Fibroblast of lung (primary cell): ENCODE measurements at regions not wholly inside any gene's neighbourhood (a gene's known extent, or its start where the extent isn't known, plus 50 kb on each side); places are given as distances from the start of the nearest gene placed in this dataset.
"Not testable (repeated sequence)": the region's sequence is repeated elsewhere in the genome, so short reads cannot be mapped to it uniquely, and the experiment has no call there.

Experiments used
- DNase-seq, 2 donors: peaks; one replicate each; pipeline versions ENCODE4 v3.0.0 to v3.0.0-alpha.2; 2010; ENCODE audit warnings: low read depth in 2 of 2
- H2AFZ ChIP-seq: 2 replicates; pipeline ENCODE4 v1.5.1; 2012; ENCODE audit warnings: low read length, control low read depth, inconsistent platforms
- H3K27ac ChIP-seq: 2 replicates; pipeline ENCODE4 v1.5.1; 2011; ENCODE audit warnings: low read length, control low read depth; ENCODE audit not compliant: insufficient read depth
- H3K27me3 ChIP-seq: 2 replicates; pipeline ENCODE4 v1.5.1; 2011; ENCODE audit warnings: mild to moderate bottlenecking, low read length; ENCODE audit not compliant: control insufficient read depth, insufficient read depth
- H3K36me3 ChIP-seq: 2 replicates; pipeline ENCODE4 v1.5.1; 2011; ENCODE audit warnings: low read length; ENCODE audit not compliant: control insufficient read depth, insufficient read depth
- H3K4me1 ChIP-seq: 2 replicates; pipeline ENCODE4 v1.5.1; 2011; ENCODE audit warnings: low read length; ENCODE audit not compliant: control insufficient read depth, insufficient read depth; ENCODE audit errors: extremely low read depth
- H3K4me2 ChIP-seq: 2 replicates; pipeline ENCODE4 v1.5.1; 2011; ENCODE audit warnings: low read length, control low read depth; ENCODE audit not compliant: insufficient read depth; ENCODE audit errors: extremely low read depth
- H3K4me3 ChIP-seq, 4 experiments: fragments of 200-600 bp in 1 of 4; sonication (generic) in 1 of 4; replicated peaks in 1 of 4; 2 replicates each; pipeline ENCODE4 v1.5.1; 2011 to 2016; ENCODE audit warnings: low read length in 4 of 4, low read depth in 3 of 4, mild to moderate bottlenecking in 3 of 4, control low read depth in 2 of 4, inconsistent platforms in 1 of 4, mixed read lengths in 1 of 4; ENCODE audit not compliant: insufficient read depth in 1 of 4; ENCODE audit errors: control extremely low read depth in 1 of 4
- H3K79me2 ChIP-seq: 2 replicates; pipeline ENCODE4 v1.5.1; 2012; ENCODE audit warnings: mild to moderate bottlenecking, low read length, inconsistent platforms; ENCODE audit not compliant: control insufficient read depth, insufficient read depth
- H3K9ac ChIP-seq: 2 replicates; pipeline ENCODE4 v1.5.1; 2011; ENCODE audit warnings: mild to moderate bottlenecking, low read length, control low read depth; ENCODE audit not compliant: insufficient read depth
- H3K9me3 ChIP-seq: 2 replicates; pipeline ENCODE4 v1.5.1; 2012; ENCODE audit warnings: low read depth, low read length; ENCODE audit not compliant: control insufficient read depth, insufficient read depth
- H4K20me1 ChIP-seq: 2 replicates; pipeline ENCODE4 v1.5.1; 2011; ENCODE audit warnings: low read length; ENCODE audit not compliant: control insufficient read depth, insufficient read depth; ENCODE audit errors: extremely low read depth
- EZH2 ChIP-seq: IDR thresholded peaks from 2 replicates; pipeline ENCODE4 v1.5.1; 2012; ENCODE audit warnings: low read length, control low read depth, mild to moderate bottlenecking; ENCODE audit errors: missing control alignments
- TF ChIP-seq, protein P1 (sequence below), 2 donors: IDR thresholded peaks in 1 of 2; conservative IDR thresholded peaks in 1 of 2; 1 replicate in 1 of 2; 2 replicates in 1 of 2; pipeline ENCODE4 v1.5.1; 2011 to 2012; ENCODE audit warnings: low read length in 2 of 2, control low read depth in 1 of 2, inconsistent platforms in 1 of 2, low read depth in 1 of 2, mild to moderate bottlenecking in 1 of 2

DNA sequence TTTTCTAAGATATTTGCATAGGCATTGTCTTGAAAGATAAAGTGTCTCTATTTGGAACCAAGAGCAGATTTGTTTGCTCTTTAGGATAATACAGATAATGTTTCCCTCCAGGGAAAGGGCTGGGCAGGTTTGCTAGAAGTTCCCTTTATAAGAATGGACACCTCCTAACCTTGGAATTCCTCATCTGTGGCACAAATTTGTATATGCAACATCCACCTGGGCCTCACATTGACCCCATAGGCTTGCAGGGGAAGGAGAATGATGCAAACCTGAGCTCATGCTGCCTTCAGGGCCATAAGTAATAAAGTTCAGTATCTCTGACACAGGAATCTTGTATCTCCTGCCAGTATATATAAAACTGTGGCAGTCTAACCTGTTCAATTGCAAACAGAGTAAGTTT lies 508.4 kb upstream of the MIR17HG start:
- Histone ChIP-seq H3K27ac (no peak overlapping the region), H3K79me2 (no peaks in the 10 kb centered on the region), H3K9ac (no peak overlapping the region), H3K27me3 (no peaks in the 10 kb centered on the region), H3K4me2 (no peak overlapping the region), H4K20me1 (no peaks in the 10 kb centered on the region), H3K4me3 (no peak overlapping the region), H3K9me3 (no peaks in the 10 kb centered on the region), H3K36me3 (no peaks in the 10 kb centered on the region), H2AFZ (no peak overlapping the region), H3K4me1 (no peaks in the 10 kb centered on the region)
- TF ChIP-seq, protein P1, sequence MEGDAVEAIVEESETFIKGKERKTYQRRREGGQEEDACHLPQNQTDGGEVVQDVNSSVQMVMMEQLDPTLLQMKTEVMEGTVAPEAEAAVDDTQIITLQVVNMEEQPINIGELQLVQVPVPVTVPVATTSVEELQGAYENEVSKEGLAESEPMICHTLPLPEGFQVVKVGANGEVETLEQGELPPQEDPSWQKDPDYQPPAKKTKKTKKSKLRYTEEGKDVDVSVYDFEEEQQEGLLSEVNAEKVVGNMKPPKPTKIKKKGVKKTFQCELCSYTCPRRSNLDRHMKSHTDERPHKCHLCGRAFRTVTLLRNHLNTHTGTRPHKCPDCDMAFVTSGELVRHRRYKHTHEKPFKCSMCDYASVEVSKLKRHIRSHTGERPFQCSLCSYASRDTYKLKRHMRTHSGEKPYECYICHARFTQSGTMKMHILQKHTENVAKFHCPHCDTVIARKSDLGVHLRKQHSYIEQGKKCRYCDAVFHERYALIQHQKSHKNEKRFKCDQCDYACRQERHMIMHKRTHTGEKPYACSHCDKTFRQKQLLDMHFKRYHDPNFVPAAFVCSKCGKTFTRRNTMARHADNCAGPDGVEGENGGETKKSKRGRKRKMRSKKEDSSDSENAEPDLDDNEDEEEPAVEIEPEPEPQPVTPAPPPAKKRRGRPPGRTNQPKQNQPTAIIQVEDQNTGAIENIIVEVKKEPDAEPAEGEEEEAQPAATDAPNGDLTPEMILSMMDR (conservative IDR thresholded peaks at IDR 0.05 in 1 of 2, IDR thresholded peaks at IDR 0.05 in 1 of 2; ENCODE audit: low read depth in 1 of 2, low read length in 2 of 2): no peak
- no peak for TF ChIP-seq EZH2
- DNase-seq: no peak

GRCh38 chr13:90846936-90847335 lies 500.6 kb upstream of the MIR17HG start:
- H3K4me1 ChIP-seq: no peaks in the 10 kb centered on the region
- no peaks in the 10 kb centered on the region for H3K79me2 ChIP-seq
- no peaks in the 10 kb centered on the region for H3K9me3 ChIP-seq
- no peak for TF ChIP-seq EZH2
- TF ChIP-seq, protein P1 (conservative IDR thresholded peaks at IDR 0.05 in 1 of 2, IDR thresholded peaks at IDR 0.05 in 1 of 2; ENCODE audit: low read depth in 1 of 2, low read length in 2 of 2): no peak
- no peak overlapping the region for H3K27ac ChIP-seq
- DNase-seq: no peak
- no peak overlapping the region for H2AFZ ChIP-seq
- no peaks in the 10 kb centered on the region for H3K36me3 ChIP-seq
- H3K9ac ChIP-seq: no peak overlapping the region
- H4K20me1 ChIP-seq: no peaks in the 10 kb centered on the region
- H3K4me3 ChIP-seq: no peak overlapping the region
- H3K4me2 ChIP-seq: no peak overlapping the region
- H3K27me3 ChIP-seq: no peaks in the 10 kb centered on the region

- H3K4me1 ChIP-seq, H4K20me1 ChIP-seq, H3K27me3 ChIP-seq, H3K4me2 ChIP-seq, H3K9me3 ChIP-seq, H3K79me2 ChIP-seq, DNase-seq, H3K36me3 ChIP-seq, H3K27ac ChIP-seq, H2AFZ ChIP-seq, H3K9ac ChIP-seq, H3K4me3 ChIP-seq: not testable (repeated sequence)
Observed at GRCh38 chr13:90853666-90854065, 493.8 kb upstream of the MIR17HG start.
